ENCODE measurements at regions not wholly inside any gene's neighbourhood (a gene's known extent, or its start where the extent isn't known, plus 50 kb on each side); places are given as distances from the start of the nearest gene placed in this dataset.

DNA sequence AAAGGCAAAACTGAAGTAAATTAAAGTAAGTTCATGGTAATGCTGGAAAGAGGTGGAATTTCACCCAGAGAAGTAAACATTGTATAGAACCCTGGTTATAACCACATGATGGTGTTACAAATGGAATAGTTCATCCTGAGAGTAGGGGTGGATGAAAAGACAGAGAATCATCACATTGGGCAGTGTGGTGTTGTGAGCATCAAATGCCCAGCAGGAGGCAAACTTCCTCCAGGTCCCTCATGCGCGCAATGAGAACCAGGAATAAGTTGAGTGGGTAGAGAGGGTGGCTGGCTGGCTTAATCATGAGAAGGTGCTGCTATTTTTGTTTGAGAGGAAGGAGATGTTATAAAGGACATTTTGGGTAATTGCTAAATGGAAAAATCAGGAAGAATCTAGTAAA lies 163.3 kb upstream of the HMHB1 start (continued):
- TF ChIP-seq, protein P1, sequence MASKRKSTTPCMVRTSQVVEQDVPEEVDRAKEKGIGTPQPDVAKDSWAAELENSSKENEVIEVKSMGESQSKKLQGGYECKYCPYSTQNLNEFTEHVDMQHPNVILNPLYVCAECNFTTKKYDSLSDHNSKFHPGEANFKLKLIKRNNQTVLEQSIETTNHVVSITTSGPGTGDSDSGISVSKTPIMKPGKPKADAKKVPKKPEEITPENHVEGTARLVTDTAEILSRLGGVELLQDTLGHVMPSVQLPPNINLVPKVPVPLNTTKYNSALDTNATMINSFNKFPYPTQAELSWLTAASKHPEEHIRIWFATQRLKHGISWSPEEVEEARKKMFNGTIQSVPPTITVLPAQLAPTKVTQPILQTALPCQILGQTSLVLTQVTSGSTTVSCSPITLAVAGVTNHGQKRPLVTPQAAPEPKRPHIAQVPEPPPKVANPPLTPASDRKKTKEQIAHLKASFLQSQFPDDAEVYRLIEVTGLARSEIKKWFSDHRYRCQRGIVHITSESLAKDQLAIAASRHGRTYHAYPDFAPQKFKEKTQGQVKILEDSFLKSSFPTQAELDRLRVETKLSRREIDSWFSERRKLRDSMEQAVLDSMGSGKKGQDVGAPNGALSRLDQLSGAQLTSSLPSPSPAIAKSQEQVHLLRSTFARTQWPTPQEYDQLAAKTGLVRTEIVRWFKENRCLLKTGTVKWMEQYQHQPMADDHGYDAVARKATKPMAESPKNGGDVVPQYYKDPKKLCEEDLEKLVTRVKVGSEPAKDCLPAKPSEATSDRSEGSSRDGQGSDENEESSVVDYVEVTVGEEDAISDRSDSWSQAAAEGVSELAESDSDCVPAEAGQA (IDR thresholded peaks at IDR 0.05; ENCODE audit: low read depth) = no peak
- TF ChIP-seq, protein P1 (CRISPR knock-in tag; IDR thresholded peaks at IDR 0.05; ENCODE audit: borderline replicate concordance) = no peak
- TF ChIP-seq ZNF570 (CRISPR knock-in tag; IDR thresholded peaks at IDR 0.05; ENCODE audit: borderline replicate concordance) (no peak), ATM (IDR thresholded peaks at IDR 0.05; ENCODE audit: borderline replicate concordance) (no peak)

GRCh38 chr5:143646961-143647360 lies 165.0 kb upstream of the HMHB1 start:
- H4K20me1 ChIP-seq (ENCODE audit: insufficient read depth, low read length) = no peaks in the 10 kb centered on the region
- peak overlapping the region; percentile 43 for H3K4me2 ChIP-seq (ENCODE audit: low read depth, low read length)
- BruUV-seq (replicated peaks) = no TSS peak
- WGBS (ENCODE audit: low lambda C conversion rate) = 21% methylated on average over 14 of the region's 14 CpGs
- H3K9me3 ChIP-seq (ENCODE audit: low read length) = no peaks in the 10 kb centered on the region
- intact Hi-C loops (cut with micrococcal nuclease; ENCODE audit: unreplicated experiment) = no loop called here
- no peaks in the 10 kb centered on the region for H3K36me3 ChIP-seq (replicated peaks in 1 of 2; ENCODE audit: control insufficient read depth in 1 of 2, insufficient read depth in 2 of 2, low read length in 2 of 2)
- no peaks in the 10 kb centered on the region for H3K79me2 ChIP-seq (ENCODE audit: insufficient read depth, low read length)
- no peak overlapping the region for H2AFZ ChIP-seq (ENCODE audit: low read length)
- H3K4me3 ChIP-seq (replicated peaks in 1 of 3; ENCODE audit: insufficient read depth in 1 of 3, low read depth in 2 of 3, low read length in 3 of 3) = no peak overlapping the region
- DNase-seq (ENCODE audit: low spot score) = no peak
- H3K27me3 ChIP-seq (ENCODE audit: control insufficient read depth in 1 of 2, insufficient read depth in 2 of 2, low read length in 2 of 2) = peaks cover 0 to 12% of the 10 kb centered on the region in 2 experiments; a peak in 3 of 5 replicates
- TF ChIP-seq SALL1 (CRISPR knock-in tag; IDR thresholded peaks at IDR 0.05) (peak; percentile 56; the same call in 1 of the 2 replicates), FOSL2 (CRISPR knock-in tag; IDR thresholded peaks at IDR 0.05) (peak; percentile 86), FOXA3 (CRISPR knock-in tag; IDR thresholded peaks at IDR 0.05) (peak; percentile 28; the same call in 1 of the 2 replicates), ZNF777 (CRISPR knock-in tag; IDR thresholded peaks at IDR 0.05) (no peak), SOX13 (IDR thresholded peaks at IDR 0.05) (no peak), SOX13 (CRISPR knock-in tag; conservative IDR thresholded peaks at IDR 0.05 in 1 of 2, IDR thresholded peaks at IDR 0.05 in 1 of 2) (peak in 1 of 2 experiments; percentile 59; a peak in 2 of 4 replicates), FOXP1 (IDR thresholded peaks at IDR 0.05) (no peak), FOXP1 (CRISPR knock-in tag; IDR thresholded peaks at IDR 0.05) (0 out of 2 replicates have a peak, but pooled peaks have one; percentile 8), GATAD2A (CRISPR knock-in tag; IDR thresholded peaks at IDR 0.05) (peak; percentile 24; the same call in 1 of the 2 replicates), MED13 (CRISPR knock-in tag; IDR thresholded peaks at IDR 0.05) (no peak), KDM2A (CRISPR knock-in tag; IDR thresholded peaks at IDR 0.05; ENCODE audit: borderline replicate concordance, low read depth) (no peak), SOX5 (CRISPR knock-in tag; IDR thresholded peaks at IDR 0.05; ENCODE audit: borderline replicate concordance) (peak; percentile 63; the same call in 1 of the 2 replicates), BHLHE40 (IDR thresholded peaks at IDR 0.05; ENCODE audit: low read length) (peak; percentile 89), SOX6 (IDR thresholded peaks at IDR 0.05) (no peak), SOX6 (CRISPR knock-in tag; IDR thresholded peaks at IDR 0.05) (peak; percentile 81), RELA (CRISPR knock-in tag; IDR thresholded peaks at IDR 0.05) (no peak)
- H3K4me1 ChIP-seq (ENCODE audit: insufficient read depth, low read length) = peaks cover 14% of the 10 kb centered on the region
- no peak overlapping the region for H3K27ac ChIP-seq (ENCODE audit: extremely low read length, insufficient read depth, low read length)
- no peak overlapping the region for H3K9ac ChIP-seq (ENCODE audit: insufficient read depth, low read depth, low read length)
- peak; percentile 46; the same call in 1 of the 3 replicates for ATAC-seq
- FAIRE-seq = no peak
- in situ Hi-C loops (cut with HindIII; ENCODE audit: extremely low pct_ligation_motif_present, low pct_unique_long_range_greater_than_20kb) = no loop called here
- CTCF ChIA-PET (ENCODE audit: low intra/inter-chr PET ratio, low total read pairs) = no interaction called here
- POLR2A ChIA-PET = interaction anchor here (1.0 to 1.3 kb wide), 3 partner anchors 10 to 27 kb away, joined by 4 to 6 read pairs (median 5); no protein-coding TSS in a partner anchor

Measured in HepG2 (cell line).